OCI-LY1 (cell line): ENCODE measurements at regions not wholly inside any gene's neighbourhood (a gene's known extent, or its start where the extent isn't known, plus 50 kb on each side); places are given as distances from the start of the nearest gene placed in this dataset.

Source experiments
- H2AFZ ChIP-seq: fragments of 200-600 bp; sonication (generic), shearing (Covaris generic); 2 replicates; pipeline ENCODE4 v1.6.0; 2014; ENCODE audit warnings: antibody characterized with exemption, mild to moderate bottlenecking, low read length
- H3F3A ChIP-seq: fragments of 200-600 bp; sonication (generic), shearing (Covaris generic); 2 replicates; pipeline ENCODE4 v1.6.0; 2014; ENCODE audit warnings: mild to moderate bottlenecking, antibody characterized with exemption, low read length, moderate library complexity; ENCODE audit not compliant: insufficient read depth
- H3K27ac ChIP-seq: fragments of 200-600 bp; sonication (generic); 2 replicates; pipeline ENCODE4 v1.5.1; 2014; ENCODE audit warnings: low read length, mixed run types, mild to moderate bottlenecking, low read depth; ENCODE audit not compliant: poor library complexity, severe bottlenecking
- H3K27me3 ChIP-seq: fragments of 200-600 bp; sonication (generic); 2 replicates; pipeline ENCODE4 v1.6.0; 2014; ENCODE audit warnings: antibody characterized with exemption, mild to moderate bottlenecking, low read length, moderate library complexity; ENCODE audit not compliant: insufficient read depth
- H3K36me3 ChIP-seq: fragments of 200-600 bp; sonication (generic); 2 replicates; pipeline ENCODE4 v1.6.1; 2014; ENCODE audit warnings: mild to moderate bottlenecking, antibody characterized with exemption, low read length, moderate library complexity, mixed read lengths; ENCODE audit not compliant: insufficient read depth
- H3K4me1 ChIP-seq: fragments of 200-600 bp; sonication (generic); 2 replicates; pipeline ENCODE4 v1.5.1; 2014; ENCODE audit warnings: mild to moderate bottlenecking, low read length, moderate library complexity; ENCODE audit not compliant: insufficient read depth, severe bottlenecking
- H3K4me2 ChIP-seq: fragments of 200-600 bp; sonication (generic), shearing (Covaris generic); 2 replicates; pipeline ENCODE4 v1.6.1; 2014; ENCODE audit warnings: low read length
- H3K4me3 ChIP-seq: fragments of 200-600 bp; sonication (generic); 2 replicates; pipeline ENCODE4 v1.5.1; 2014; ENCODE audit warnings: low read length, low read depth, mild to moderate bottlenecking, mixed read lengths; ENCODE audit not compliant: poor library complexity, severe bottlenecking
- H3K79me2 ChIP-seq: fragments of 200-600 bp; shearing (Covaris generic); 2 replicates; pipeline ENCODE4 v1.6.1; 2016; ENCODE audit warnings: mixed run types, low read length, mixed read lengths; ENCODE audit not compliant: insufficient read depth
- H3K9ac ChIP-seq: fragments of 200-600 bp; sonication (generic), shearing (Covaris generic); 2 replicates; pipeline ENCODE4 v1.6.1; 2014; ENCODE audit warnings: mild to moderate bottlenecking, low read length, mixed read lengths
- H3K9me2 ChIP-seq: fragments of 200-600 bp; sonication (generic), shearing (Covaris generic); 2 replicates; pipeline ENCODE4 v1.6.1; 2014; ENCODE audit warnings: low read depth, mild to moderate bottlenecking, low read length, mixed read lengths
- H3K9me3 ChIP-seq: fragments of 200-600 bp; shearing (Covaris generic); 2 replicates; pipeline ENCODE4 v1.6.1; 2014; ENCODE audit warnings: low read length, mixed read lengths
- H4K20me1 ChIP-seq: fragments of 200-600 bp; sonication (generic), shearing (Covaris generic); 2 replicates; pipeline ENCODE4 v1.6.0; 2016; ENCODE audit warnings: mild to moderate bottlenecking, low read length; ENCODE audit not compliant: insufficient read depth
- EZH2 ChIP-seq: fragments of 200-600 bp; sonication (generic), shearing (Covaris generic); IDR thresholded peaks from 2 replicates; pipeline ENCODE4 v1.8.0; 2017; ENCODE audit warnings: borderline replicate concordance, mixed run types, mild to moderate bottlenecking, antibody characterized with exemption, low read length, moderate library complexity, mixed read lengths
- TF ChIP-seq, protein P1 (sequence below): fragments of 200-600 bp; sonication (generic), shearing (Covaris generic); IDR thresholded peaks from 2 replicates; pipeline ENCODE4 v1.5.1; 2017; ENCODE audit warnings: mild to moderate bottlenecking, antibody characterized with exemption, low read length, moderate library complexity, mixed read lengths

- Histone ChIP-seq H3K36me3 (no peaks in the 10 kb centered on the region), H4K20me1 (no peaks in the 10 kb centered on the region), H3K79me2 (no peaks in the 10 kb centered on the region), H3K9ac (no peak overlapping the region), H3K9me2 (no peaks in the 10 kb centered on the region), H3K4me1 (no peaks in the 10 kb centered on the region), H3K4me2 (no peak overlapping the region), H3K27me3 (peaks cover 6% of the 10 kb centered on the region; the same call in 1 of the 2 replicates), H2AFZ (no peak overlapping the region), H3K27ac (no peak overlapping the region), H3K4me3 (no peak overlapping the region), H3F3A (no peaks in the 10 kb centered on the region), H3K9me3 (no peaks in the 10 kb centered on the region)
- TF ChIP-seq EZH2, result no peak
- TF ChIP-seq, protein P1, sequence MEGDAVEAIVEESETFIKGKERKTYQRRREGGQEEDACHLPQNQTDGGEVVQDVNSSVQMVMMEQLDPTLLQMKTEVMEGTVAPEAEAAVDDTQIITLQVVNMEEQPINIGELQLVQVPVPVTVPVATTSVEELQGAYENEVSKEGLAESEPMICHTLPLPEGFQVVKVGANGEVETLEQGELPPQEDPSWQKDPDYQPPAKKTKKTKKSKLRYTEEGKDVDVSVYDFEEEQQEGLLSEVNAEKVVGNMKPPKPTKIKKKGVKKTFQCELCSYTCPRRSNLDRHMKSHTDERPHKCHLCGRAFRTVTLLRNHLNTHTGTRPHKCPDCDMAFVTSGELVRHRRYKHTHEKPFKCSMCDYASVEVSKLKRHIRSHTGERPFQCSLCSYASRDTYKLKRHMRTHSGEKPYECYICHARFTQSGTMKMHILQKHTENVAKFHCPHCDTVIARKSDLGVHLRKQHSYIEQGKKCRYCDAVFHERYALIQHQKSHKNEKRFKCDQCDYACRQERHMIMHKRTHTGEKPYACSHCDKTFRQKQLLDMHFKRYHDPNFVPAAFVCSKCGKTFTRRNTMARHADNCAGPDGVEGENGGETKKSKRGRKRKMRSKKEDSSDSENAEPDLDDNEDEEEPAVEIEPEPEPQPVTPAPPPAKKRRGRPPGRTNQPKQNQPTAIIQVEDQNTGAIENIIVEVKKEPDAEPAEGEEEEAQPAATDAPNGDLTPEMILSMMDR, result no peak
Measured at GRCh38 chr15:70406617-70407335, 309.1 kb upstream of the TLE3 start.

DNA sequence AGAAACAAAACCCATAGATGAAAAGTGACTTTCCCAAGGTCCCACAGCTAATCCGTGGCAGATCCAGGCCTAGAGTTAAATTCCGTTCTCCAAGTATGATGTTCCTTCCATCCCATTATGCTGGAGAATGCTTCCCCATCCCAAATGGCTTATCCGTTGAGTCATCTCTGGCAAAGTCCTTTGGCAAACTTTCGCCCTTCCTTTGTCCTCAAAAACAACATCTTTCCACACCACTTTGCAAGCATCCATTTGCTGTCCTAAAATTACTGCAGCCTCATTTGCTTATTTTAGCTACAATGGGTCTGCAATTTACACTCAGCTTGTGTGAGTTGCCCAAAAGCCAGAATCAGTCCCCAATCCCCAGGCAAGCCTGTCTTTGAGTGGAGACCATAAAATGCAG is 304.0 kb upstream of the TLE3 start:
- Histone ChIP-seq H3K9me2 (no peaks in the 10 kb centered on the region), H3K4me1 (peaks cover 20% of the 10 kb centered on the region), H3K27ac (no peak overlapping the region), H3K9me3 (no peaks in the 10 kb centered on the region), H3K4me2 (no peak overlapping the region), H3K27me3 (peaks cover 6% of the 10 kb centered on the region; the same call in 1 of the 2 replicates), H4K20me1 (no peaks in the 10 kb centered on the region), H3K4me3 (no peak overlapping the region), H2AFZ (no peak overlapping the region), H3K36me3 (no peaks in the 10 kb centered on the region), H3K79me2 (no peaks in the 10 kb centered on the region), H3F3A (no peaks in the 10 kb centered on the region), H3K9ac (no peak overlapping the region)
- no peak for TF ChIP-seq EZH2
- TF ChIP-seq, protein P1, result no peak

GRCh38 chr15:70400766-70401541 is 303.2 kb upstream of the TLE3 start:
- H2AFZ ChIP-seq, result no peak overlapping the region
- no peaks in the 10 kb centered on the region for H3K79me2 ChIP-seq
- no peaks in the 10 kb centered on the region for H3K9me2 ChIP-seq
- peaks cover 6% of the 10 kb centered on the region; the same call in 1 of the 2 replicates for H3K27me3 ChIP-seq
- H4K20me1 ChIP-seq, result no peaks in the 10 kb centered on the region
- no peak overlapping the region for H3K4me3 ChIP-seq
- no peak for TF ChIP-seq EZH2
- TF ChIP-seq, protein P1, result no peak
- H3K9ac ChIP-seq, result no peak overlapping the region
- H3K36me3 ChIP-seq, result no peaks in the 10 kb centered on the region
- H3K27ac ChIP-seq, result no peak overlapping the region
- no peaks in the 10 kb centered on the region for H3F3A ChIP-seq
- H3K4me1 ChIP-seq, result peaks cover 20% of the 10 kb centered on the region
- H3K4me2 ChIP-seq, result no peak overlapping the region
- no peaks in the 10 kb centered on the region for H3K9me3 ChIP-seq
